ENCODE measurements at regions not wholly inside any gene's neighbourhood (a gene's known extent, or its start where the extent isn't known, plus 50 kb on each side); places are given as distances from the start of the nearest gene placed in this dataset.
"Not testable (repeated sequence)": the region's sequence is repeated elsewhere in the genome, so short reads cannot be mapped to it uniquely, and the experiment has no call there.

- no peak for DNase-seq
Observed at GRCh38 chr21:35594905-35595304, 465.4 kb downstream of the SETD4 start.

- DNase-seq, result peak; percentile 65
Observed at GRCh38 chr21:35593000-35593502, 467.3 kb downstream of the SETD4 start.

- DNase-seq, result not testable (repeated sequence)
Observed at GRCh38 chr21:35590284-35590683, 470.0 kb downstream of the SETD4 start.

- no peak for DNase-seq
Observed at GRCh38 chr21:35587841-35588380, 472.4 kb downstream of the SETD4 start.

- DNase-seq, result no peak
Observed at GRCh38 chr21:35586305-35586704, 474.0 kb downstream of the SETD4 start.

- DNase-seq, result no peak
Observed at GRCh38 chr21:35585878-35586277, 474.4 kb downstream of the SETD4 start.

- DNase-seq, result no peak
Observed at GRCh38 chr21:35585155-35585554, 475.2 kb downstream of the SETD4 start.

GRCh38 chr21:35583566-35584216, 476.6 kb downstream of the SETD4 start:
- DNase-seq, result peak; percentile 48

- no peak for DNase-seq
Observed at GRCh38 chr21:35582731-35583130, 477.6 kb downstream of the SETD4 start.

GRCh38 chr21:35581640-35582039, 478.7 kb downstream of the SETD4 start:
- no peak for DNase-seq

- DNase-seq, result no peak
Observed at GRCh38 chr21:35579520-35580293, 480.6 kb downstream of the SETD4 start.

GRCh38 chr21:35578831-35579471, 481.4 kb downstream of the SETD4 start:
- peak; percentile 31 for DNase-seq

- DNase-seq, result peak; percentile 92
Observed at GRCh38 chr21:35578347-35578782, 482.0 kb downstream of the SETD4 start.

GRCh38 chr21:35575280-35575915, 484.9 kb downstream of the SETD4 start:
- DNase-seq, result peak; percentile 92

GRCh38 chr21:35573472-35574374, 486.6 kb downstream of the SETD4 start:
- DNase-seq, result peak; percentile 29

GRCh38 chr21:35571910-35572309, 488.4 kb downstream of the SETD4 start:
- DNase-seq, result no peak

- no peak for DNase-seq
Observed at GRCh38 chr21:35568643-35569042, 491.7 kb downstream of the SETD4 start.

GRCh38 chr21:35566874-35567273, 493.5 kb downstream of the SETD4 start:
- DNase-seq, result no peak

- peak; percentile 86 for DNase-seq
Observed at GRCh38 chr21:35565204-35565611, 495.1 kb downstream of the SETD4 start.

- DNase-seq, result peak; percentile 99
Observed at GRCh38 chr21:35563885-35564451, 496.4 kb downstream of the SETD4 start.

- no peak for DNase-seq
Observed at GRCh38 chr21:35562876-35563275, 497.4 kb downstream of the SETD4 start.
